HG03469 (cell line): ENCODE measurements at regions not wholly inside any gene's neighbourhood (a gene's known extent, or its start where the extent isn't known, plus 50 kb on each side); places are given as distances from the start of the nearest gene placed in this dataset.

Experiments used
- ATAC-seq: cut with Tn5 transposase; IDR thresholded peaks from one replicate; pipeline ENCODE4 v1.9.1; 2021; ENCODE audit warnings: mild to moderate bottlenecking, moderate library complexity, moderate number of reproducible peaks; ENCODE audit not compliant: unreplicated experiment

DNA sequence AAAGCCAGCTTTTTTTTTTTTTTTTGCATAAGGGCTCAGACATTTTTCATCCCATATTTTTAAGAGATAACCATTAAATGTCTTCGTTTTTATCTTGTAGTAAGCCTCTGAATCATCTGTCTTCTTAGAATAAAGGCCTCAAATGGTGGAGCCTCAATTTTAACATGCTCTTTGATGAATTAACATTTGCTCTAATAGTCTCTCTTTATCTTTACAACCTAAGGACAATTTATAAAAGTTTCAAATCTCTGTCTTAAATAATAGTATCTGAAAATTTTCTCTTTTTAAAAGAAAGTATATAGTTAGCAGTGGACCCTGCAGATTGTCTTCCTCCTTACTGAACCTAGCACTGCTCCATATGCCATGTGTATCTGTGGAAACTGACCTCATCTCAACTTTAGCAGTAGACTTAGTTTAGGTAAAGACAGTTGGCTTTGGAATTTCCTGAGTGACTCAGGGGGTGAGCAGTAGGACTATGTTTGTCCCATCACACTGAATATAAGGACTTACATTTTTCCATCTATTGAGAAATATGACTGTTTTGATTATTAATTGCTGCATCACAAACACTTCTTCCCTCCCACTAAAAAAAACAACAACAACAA is 1658.0 kb downstream of the STIM2 start:
- no peak for ATAC-seq

DNA sequence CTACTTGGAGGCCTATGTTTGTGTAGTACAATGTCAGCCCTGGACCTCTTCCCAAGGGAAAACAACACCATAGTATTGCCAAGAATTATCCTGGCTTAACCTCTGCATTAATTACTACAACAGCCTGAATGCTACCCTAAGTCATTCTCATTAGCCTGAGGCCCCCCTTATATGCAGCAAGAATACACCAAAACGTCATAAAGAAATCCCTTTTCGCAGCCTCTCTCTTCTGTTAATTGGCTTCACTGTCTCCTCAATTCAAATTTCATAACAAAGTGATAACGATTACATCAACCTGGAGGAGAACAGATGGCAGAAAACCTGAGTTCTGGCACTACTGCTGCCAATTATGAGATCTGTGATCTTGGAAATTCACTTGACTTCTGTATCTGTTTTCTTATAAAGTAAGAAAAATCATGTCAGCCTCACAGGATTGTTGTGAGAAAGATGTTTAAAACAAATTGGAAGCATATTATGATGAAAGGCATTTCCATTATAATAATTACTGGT is 1663.1 kb downstream of the STIM2 start:
- no peak for ATAC-seq

DNA sequence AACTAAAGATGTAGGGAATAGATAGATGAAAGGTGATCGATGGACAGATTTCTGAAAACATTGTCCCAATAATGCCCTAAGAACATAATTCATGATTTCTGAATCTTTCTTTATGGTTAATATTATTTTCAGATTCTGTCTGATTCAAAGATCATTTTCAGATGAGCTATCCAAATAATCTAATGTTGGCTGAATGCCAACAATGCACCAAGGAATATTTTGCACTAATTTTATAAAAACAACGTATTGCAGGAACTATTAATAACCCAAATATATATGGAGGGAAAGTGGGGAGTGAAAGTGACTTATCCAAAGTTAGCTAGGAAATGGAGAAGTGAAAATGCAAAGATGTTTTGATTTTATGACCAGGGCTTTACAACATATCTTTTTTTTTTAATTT is 1675.5 kb downstream of the STIM2 start:
- ATAC-seq = no peak

DNA sequence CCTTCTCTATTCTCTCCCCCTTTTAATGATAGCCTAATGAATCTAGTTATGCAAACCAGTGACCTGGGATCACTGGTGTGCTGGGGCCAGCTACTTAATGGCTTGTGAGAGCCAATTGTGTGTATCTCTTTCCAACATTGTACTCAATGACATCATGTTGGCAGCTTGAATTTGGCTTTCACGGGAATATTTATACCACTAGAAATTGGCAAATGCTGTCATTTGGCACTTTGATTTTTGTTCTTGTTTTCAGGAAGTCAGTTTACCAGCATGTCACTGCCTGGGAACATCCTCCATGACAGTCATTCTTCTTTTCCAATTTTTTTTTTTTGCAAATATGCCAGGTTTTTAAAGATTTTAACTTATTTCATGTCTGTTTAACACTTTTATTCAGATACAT is 1685.3 kb downstream of the STIM2 start:
- no peak for ATAC-seq

DNA sequence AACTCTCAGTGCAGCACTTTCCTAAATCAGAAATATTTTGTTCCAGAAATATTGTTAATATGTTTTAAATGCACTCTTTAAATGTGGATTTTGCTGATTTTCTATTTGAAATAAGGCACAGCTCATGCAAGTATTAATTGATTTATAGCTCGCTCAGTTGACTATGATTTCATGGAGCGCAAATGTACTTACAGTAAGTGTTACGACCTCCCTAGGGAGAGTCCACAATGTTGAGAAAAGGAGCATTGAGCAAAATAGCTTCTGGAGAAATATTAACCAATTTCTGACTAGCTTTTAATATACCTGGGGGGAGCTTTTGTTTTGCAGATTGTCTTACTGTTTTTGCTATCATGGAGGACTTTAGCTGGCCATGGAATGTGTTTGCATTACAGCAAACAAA is 1687.5 kb downstream of the STIM2 start:
- no peak for ATAC-seq

DNA sequence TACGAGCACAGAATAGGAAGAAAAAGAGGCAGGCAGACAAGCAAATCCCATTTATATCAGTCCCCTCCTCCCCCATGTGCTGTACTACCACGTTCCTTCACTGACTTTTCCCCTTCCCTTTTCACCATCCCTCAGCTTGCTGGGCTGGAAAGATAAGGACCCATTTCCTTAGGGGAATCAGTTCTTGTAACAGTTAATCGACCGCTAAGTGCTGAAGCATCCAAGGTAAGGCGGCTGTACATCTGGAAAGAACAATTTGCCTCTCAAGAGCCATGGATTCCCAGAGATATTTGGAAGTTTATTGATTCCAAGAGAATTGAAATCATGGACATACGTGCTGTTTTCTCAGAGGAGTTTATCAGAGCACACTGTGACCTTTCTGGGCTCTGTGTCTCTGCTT is 1688.0 kb downstream of the STIM2 start:
- ATAC-seq = no peak

DNA sequence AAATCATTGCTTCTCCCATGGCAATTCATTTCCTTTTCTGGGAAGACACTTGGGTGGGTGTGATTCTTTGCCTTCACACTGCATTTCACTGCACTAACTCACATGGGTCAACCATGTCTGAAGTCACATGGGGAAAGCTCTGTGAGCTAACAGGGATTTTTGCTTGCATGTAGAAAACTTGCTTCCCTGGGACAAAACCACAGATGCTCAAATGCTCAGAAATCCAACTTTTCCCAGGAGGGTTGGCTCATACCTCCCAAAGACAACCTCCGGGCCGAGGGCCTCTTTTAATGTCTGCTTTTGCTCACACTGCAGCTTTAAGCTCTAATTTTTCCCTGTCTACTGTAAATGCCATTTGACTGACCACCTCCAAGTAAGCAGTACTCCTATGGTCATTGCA is 1695.2 kb downstream of the STIM2 start:
- ATAC-seq = no peak

DNA sequence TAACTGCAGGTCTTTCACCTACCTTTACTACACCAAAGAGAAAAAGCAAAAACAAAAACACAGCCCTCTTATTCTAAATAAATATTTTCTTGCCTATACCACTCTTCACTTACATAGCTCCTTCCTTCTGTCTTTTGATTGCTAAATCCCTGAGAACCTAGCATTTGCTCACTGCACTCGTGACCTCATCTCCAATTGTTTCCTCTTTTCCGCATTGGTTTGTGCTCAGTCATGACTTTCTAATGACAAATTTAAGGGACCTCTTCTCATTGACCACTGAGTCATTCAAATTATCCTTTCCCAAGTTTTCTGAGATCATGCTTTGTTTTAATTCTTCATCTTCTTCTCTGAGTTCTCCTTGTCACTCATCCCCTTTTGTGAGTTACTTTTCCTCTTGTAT is 1697.1 kb downstream of the STIM2 start:
- no peak for ATAC-seq

DNA sequence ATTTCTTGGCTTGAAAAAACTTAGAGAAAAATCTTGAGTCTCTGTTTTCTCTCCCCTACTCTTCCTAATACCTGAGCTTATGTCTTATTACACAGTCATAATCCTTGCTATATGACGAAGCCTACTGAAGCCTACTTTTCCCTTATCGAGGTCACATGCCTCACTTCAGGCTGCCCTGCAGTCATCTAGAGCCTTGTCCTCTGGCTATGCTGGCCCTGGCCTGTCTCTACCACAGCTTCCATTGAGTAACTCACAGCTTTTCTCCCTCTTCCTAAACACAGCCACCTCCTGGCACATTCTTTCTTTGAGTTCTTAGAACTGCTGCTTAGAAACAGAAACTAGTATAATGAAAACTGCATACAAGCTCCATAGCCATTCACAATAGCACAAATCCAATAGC is 1698.3 kb downstream of the STIM2 start:
- no peak for ATAC-seq

DNA sequence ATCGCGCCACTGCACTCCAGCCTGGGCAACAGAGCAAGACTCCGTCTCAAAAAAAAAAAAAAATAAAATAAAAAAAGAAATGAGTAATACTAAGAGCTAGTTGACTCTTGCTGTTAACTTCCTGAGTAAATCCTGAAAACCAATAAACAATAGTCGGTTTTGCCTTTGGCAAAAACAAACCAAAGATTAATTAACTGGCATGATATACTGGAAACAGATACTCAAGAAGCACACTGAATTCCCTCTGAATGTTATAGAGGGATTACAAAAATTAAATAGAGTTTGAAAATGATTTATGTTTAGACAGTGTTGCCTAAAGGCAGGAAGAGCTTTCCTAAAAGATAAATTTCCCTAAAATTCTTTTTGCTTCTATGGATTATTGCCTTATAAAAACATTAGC is 1702.3 kb downstream of the STIM2 start:
- ATAC-seq = no peak

DNA sequence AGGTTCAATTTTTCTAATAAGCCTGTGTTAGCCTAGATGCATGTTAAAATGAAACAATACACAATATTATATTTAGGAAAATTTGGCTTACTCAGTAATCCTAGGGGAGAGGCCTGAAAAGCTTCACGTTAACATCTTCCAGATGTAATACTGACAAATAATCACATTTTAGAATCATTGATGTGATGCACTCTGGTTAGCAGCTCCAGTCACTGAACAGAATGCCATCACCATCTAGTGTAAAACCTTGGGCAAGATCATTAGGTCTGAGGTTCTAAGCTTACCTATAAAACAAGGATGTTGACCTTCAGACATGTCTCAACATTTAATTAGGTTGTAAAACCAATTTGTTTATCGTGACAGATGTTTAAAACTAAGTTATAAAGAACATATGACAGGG is 1704.8 kb downstream of the STIM2 start:
- no peak for ATAC-seq

DNA sequence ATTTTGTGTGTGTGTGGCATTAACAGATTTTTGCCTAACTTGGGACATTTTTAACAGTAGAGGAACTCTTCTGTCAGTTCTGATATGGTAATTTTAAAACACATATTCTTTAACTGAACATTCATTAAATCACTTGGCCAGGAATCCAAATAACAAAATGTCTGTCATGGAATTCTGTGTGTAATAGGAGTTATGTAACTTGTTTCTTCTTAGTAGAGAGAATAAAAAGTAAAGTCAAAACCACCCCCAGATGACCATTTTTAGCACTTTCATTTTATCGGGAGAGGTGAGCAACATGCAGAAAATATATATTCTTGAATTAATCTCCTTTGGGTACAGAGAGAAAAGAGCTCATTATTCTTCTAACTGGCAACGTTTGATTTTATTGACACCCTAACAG is 1740.3 kb downstream of the STIM2 start:
- ATAC-seq = no peak

DNA sequence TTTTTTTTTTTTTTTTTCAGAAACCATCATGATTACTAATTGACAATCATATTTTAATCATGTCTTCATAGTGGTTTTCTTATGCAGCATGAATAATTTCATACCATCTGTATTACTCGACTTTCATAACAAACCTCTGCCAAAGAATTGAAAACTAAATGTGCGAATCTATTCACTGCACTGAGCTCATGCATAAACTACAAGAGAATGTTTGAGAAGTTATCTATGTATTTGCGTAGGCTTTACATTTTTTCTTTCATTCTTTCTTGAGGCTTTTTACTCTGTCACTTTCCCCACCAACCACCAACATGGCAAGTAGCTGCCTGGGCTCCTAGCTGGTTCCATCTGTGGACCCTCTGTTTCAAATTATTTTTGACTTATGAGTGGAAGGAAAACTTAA is 1761.0 kb downstream of the STIM2 start:
- ATAC-seq = no peak

DNA sequence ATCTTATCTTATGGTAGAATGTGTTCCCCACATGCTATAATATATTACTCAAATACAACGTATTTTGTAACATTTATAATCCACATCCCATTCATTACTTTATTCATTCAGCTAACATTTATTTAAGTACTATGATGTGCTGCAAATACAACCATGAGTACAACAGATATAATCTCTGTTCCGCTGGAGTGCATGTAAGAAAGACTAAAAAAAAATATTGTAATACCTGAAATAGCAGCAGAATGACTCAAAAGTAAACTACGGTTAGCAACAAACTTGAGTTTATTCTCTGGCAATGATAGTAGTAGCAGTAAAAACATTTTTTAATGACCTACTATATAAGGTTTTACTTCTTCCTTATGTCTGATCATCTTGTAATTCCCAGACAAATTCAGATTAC is 1776.3 kb downstream of the STIM2 start:
- ATAC-seq = no peak

DNA sequence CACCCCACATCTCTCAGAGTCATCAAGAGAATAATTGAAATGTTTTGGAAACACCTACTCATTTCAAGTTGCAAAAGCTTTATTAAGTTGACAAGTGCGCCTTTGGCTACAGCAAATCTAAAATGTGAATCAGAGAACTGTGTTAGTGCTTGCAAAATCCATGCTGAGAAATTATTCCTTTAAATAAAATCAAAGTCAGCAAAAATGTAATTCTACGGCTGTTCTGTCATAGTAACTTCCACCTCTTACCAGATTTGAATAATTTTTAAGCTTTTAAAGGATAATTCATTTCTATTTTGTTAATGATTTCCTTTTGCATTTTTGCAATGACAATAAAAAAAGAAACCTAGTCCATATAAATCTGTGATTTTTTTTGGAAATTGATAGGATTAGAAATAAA is 1779.1 kb downstream of the STIM2 start:
- no peak for ATAC-seq

DNA sequence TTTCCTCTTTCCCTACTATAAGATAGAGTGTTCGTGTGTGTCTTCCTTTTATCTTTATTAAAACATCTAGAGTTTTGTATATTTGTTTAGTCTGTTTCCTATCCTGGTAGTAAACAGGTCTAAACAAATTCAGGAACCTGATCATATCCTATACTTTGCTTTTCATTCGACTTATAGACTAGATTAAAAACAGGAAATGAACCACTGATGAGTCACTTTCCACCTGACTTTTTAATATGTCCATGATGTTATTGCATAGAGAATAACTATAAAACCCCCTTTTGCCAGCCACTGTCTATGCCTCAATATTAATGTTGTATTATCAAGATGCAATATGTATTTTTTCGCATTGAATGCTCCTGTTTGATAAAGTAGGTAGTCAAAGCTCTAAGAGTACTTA is 1794.0 kb downstream of the STIM2 start:
- ATAC-seq = no peak

DNA sequence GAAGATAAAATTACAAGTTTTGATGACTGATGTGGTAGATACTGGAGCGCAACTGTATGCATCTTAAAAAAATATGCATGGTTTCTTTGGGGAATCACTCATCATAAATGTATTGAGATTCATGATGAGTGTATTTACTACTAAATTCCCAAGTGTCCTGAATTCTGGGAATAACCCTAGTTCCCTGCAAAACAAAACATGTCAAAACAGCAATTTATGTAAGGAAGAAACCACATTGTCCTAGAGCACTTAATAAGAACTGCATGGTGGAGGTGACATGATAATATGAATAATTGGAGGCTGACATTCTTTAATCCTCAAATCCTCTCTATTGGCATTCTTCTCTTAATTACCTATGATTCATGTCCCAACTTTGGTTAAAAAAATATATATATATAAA is 1804.7 kb downstream of the STIM2 start:
- no peak for ATAC-seq

DNA sequence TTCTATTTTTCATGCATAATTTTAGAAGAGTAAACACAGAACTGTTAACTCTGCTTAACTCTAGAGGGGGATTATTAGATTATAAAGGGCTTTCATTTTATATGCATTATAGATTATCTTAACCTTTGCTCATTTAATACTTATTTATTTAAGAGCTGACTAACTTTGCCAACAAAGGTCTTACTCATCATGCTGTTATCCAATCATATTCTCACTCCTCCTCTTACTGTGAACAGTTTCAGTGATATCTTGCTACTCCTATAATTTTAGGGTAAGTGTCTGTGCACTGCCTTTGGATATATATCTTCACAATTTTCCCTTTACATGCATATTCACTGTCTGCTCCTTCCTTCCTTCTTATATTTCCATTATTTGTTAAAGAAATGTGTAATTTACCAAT is 1814.9 kb downstream of the STIM2 start:
- no peak for ATAC-seq

DNA sequence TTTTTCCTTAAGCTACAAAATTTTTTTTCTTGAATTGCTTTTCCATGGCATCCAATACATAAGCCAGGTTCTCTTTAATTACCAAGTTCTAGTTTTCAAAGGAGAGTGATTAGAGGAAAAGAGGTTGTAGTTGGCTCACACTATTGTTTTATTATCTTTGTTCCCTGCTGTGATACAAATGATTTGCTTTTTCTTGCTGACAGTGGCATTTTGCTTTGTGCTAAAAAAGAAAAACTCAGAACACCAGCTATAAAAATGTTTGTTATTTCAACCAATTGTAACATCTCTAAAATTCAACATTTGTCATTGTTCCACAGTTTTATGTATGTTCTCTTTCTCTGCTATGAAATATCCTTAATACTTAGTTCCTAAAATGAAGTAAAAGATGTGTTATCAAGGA is 1817.2 kb downstream of the STIM2 start:
- ATAC-seq = no peak

DNA sequence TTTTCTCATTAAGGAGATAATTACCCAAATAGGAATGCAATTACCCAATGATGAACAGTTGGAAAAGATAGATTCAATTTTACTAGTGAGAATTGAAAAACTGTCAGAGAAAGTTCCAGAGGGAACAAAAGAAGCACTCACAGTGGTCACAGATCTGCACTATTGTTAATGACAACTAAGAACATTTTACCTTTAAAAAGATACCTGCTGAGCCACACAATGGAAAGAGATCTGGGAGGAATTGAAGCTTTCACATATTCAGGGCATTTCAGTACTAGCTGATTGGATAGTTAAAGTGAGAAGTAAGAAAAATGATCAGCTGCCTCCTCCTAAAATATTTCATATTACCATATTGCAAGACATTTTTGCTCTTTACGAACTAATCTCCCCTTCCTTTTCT is 1822.2 kb downstream of the STIM2 start:
- no peak for ATAC-seq

DNA sequence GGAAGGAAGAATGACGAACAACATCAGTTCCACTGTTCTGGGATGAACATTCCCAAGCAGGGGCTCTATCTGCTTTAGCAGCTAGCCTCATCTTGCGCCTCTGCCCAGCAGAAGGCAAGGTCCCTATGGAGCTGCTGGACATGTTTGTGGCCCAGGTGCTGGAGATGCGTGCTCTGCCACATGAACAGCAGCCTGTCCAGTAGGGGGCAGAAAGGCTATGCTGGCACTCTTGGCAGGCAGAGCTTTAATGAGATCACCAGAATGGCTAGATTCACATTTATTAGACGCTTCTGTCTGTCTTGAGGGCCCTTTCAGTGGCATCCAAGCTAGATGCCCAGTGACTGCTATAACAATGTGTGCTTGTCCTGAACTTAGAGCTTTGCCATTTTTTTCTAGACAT is 1826.0 kb downstream of the STIM2 start:
- no peak for ATAC-seq

DNA sequence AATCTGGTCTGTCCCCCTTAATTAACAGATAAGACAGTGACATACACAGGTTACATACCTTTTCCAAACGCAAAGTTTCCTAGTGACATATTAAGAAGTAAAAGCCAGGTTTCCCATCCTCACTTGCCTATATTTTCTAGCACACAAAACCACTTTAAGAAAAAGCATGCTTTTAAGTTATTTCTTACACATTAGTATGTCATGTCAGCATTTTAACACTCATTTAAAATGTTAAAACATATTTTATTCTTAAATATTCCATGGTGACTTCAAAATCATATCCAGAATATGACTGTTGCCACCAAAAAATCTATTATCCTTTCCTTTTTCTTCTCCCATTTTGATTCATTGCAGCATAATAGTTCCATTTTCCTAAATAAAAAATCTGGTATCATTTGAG is 1830.2 kb downstream of the STIM2 start:
- no peak for ATAC-seq

DNA sequence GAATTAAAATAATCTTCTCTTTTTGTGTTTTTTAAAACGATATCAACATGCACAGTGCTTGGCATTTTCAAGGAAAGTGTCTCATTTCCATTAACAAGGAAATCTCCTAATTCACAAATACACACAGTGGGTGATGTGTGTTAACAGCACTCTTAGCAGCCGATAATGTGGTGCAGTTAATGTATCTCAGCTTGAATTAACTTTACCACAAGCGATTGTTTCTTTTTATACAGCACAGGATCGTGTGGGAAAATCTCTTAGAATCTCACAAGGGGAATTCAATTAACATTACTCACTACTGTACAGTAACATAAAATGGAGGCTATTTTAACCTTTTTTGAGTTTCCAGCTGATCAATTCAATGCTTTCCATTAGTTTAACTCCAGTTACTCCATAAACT is 1841.9 kb downstream of the STIM2 start:
- ATAC-seq = no peak
